8988T (cell line): ENCODE measurements at regions not wholly inside any gene's neighbourhood (a gene's known extent, or its start where the extent isn't known, plus 50 kb on each side); places are given as distances from the start of the nearest gene placed in this dataset.

Experiments
- DNase-seq: peaks from one replicate; pipeline ENCODE4 v3.0.0; 2011

- DNase-seq: no peak
Measured at GRCh38 chr1:38126970-38127369, 80.4 kb upstream of the POU3F1 start.

- no peak for DNase-seq
Measured at GRCh38 chr1:38125837-38126520, 79.4 kb upstream of the POU3F1 start.

GRCh38 chr1:38125016-38125415 lies 78.4 kb upstream of the POU3F1 start:
- DNase-seq: no peak

GRCh38 chr1:38123356-38124135 lies 77.0 kb upstream of the POU3F1 start:
- no peak for DNase-seq

- DNase-seq: no peak
Measured at GRCh38 chr1:38121231-38121680, 74.7 kb upstream of the POU3F1 start.

GRCh38 chr1:38120552-38121230 lies 74.1 kb upstream of the POU3F1 start:
- DNase-seq: no peak

- DNase-seq: no peak
Measured at GRCh38 chr1:38118976-38119375, 72.4 kb upstream of the POU3F1 start.

- DNase-seq: no peak
Measured at GRCh38 chr1:38117444-38117887, 70.9 kb upstream of the POU3F1 start.

GRCh38 chr1:38115682-38116202 lies 69.1 kb upstream of the POU3F1 start:
- no peak for DNase-seq

- DNase-seq: no peak
Measured at GRCh38 chr1:38115226-38115625, 68.6 kb upstream of the POU3F1 start.

GRCh38 chr1:38114241-38115026 lies 67.8 kb upstream of the POU3F1 start:
- DNase-seq: no peak

- DNase-seq: no peak
Measured at GRCh38 chr1:38113159-38113666, 66.6 kb upstream of the POU3F1 start.

- no peak for DNase-seq
Measured at GRCh38 chr1:38111589-38111988, 65.0 kb upstream of the POU3F1 start.

GRCh38 chr1:38105267-38105666 lies 58.7 kb upstream of the POU3F1 start:
- DNase-seq: no peak

- no peak for DNase-seq
Measured at GRCh38 chr1:38102636-38103035, 56.0 kb upstream of the POU3F1 start.

- no peak for DNase-seq
Measured at GRCh38 chr1:38101037-38101785, 54.6 kb upstream of the POU3F1 start.

GRCh38 chr1:38098101-38098847 lies 51.7 kb upstream of the POU3F1 start:
- no peak for DNase-seq

- no peak for DNase-seq
Measured at GRCh38 chr1:38097284-38097898, 50.8 kb upstream of the POU3F1 start.
